ENCODE measurements at regions not wholly inside any gene's neighbourhood (a gene's known extent, or its start where the extent isn't known, plus 50 kb on each side); places are given as distances from the start of the nearest gene placed in this dataset.

DNA sequence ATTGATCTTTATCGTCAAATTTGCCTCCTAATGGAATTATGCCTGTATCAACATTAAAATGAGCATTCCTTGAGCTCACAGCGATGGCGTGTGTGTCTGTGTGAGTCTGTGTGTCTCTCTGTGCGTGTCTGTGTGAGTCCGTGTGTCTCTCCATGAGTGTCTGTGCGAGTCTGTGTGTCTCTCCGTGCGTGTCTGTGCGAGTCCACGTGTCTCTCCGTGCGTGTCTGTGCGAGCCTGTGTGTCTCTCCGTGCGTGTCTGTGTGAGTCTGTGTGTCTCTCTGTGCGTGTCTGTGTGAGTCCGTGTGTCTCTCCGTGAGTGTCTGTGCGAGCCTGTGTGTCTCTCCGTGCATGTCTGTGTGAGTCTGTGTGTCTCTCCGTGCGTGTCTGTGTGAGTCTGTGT lies 326.5 kb upstream of the B3GAT1 start:
- TF ChIP-seq, protein P1, sequence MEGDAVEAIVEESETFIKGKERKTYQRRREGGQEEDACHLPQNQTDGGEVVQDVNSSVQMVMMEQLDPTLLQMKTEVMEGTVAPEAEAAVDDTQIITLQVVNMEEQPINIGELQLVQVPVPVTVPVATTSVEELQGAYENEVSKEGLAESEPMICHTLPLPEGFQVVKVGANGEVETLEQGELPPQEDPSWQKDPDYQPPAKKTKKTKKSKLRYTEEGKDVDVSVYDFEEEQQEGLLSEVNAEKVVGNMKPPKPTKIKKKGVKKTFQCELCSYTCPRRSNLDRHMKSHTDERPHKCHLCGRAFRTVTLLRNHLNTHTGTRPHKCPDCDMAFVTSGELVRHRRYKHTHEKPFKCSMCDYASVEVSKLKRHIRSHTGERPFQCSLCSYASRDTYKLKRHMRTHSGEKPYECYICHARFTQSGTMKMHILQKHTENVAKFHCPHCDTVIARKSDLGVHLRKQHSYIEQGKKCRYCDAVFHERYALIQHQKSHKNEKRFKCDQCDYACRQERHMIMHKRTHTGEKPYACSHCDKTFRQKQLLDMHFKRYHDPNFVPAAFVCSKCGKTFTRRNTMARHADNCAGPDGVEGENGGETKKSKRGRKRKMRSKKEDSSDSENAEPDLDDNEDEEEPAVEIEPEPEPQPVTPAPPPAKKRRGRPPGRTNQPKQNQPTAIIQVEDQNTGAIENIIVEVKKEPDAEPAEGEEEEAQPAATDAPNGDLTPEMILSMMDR (IDR thresholded peaks at IDR 0.05; ENCODE audit: low read depth, low read length), result no peak
- TF ChIP-seq POLR2A (IDR thresholded peaks at IDR 0.05; ENCODE audit: extremely low read depth, insufficient read length), result no peak
- TF ChIP-seq, protein P2, sequence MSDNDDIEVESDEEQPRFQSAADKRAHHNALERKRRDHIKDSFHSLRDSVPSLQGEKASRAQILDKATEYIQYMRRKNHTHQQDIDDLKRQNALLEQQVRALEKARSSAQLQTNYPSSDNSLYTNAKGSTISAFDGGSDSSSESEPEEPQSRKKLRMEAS (IDR thresholded peaks at IDR 0.05; ENCODE audit: low read depth, low read length), result no peak

Measured in NB4 (cell line).